ENCODE measurements at regions not wholly inside any gene's neighbourhood (a gene's known extent, or its start where the extent isn't known, plus 50 kb on each side); places are given as distances from the start of the nearest gene placed in this dataset.

GRCh38 chr22:46062232-46062615 lies 85.3 kb upstream of the WNT7B start:
- Histone ChIP-seq H3K9me3 (ENCODE audit: low read length) (no peaks in the 10 kb centered on the region), H3K4me3 (ENCODE audit: low read depth, low read length, poor library complexity, severe bottlenecking) (no peak overlapping the region), H3K79me2 (ENCODE audit: insufficient read depth, low read depth, low read length) (no peaks in the 10 kb centered on the region), H3K36me3 (ENCODE audit: insufficient read depth, low read length) (no peaks in the 10 kb centered on the region), H3K27ac (ENCODE audit: low read depth, low read length, poor library complexity, severe bottlenecking) (no peak overlapping the region), H4K20me1 (ENCODE audit: insufficient read depth, low read length) (no peaks in the 10 kb centered on the region), H3K4me2 (ENCODE audit: low read length) (no peak overlapping the region), H3K9me2 (ENCODE audit: insufficient read depth, low read length) (no peaks in the 10 kb centered on the region), H2AFZ (ENCODE audit: low read length) (no peak overlapping the region), H3K4me1 (ENCODE audit: insufficient read depth, low read length, poor library complexity, severe bottlenecking) (peaks cover 24% of the 10 kb centered on the region)
- POLR2A ChIA-PET, result no interaction called here
- TF ChIP-seq EZH2phosphoT487 (IDR thresholded peaks at IDR 0.05; ENCODE audit: borderline replicate concordance, low read depth, low read length), result no peak
- intact Hi-C loops (cut with micrococcal nuclease; ENCODE audit: unreplicated experiment), result no loop called here
- CTCF ChIA-PET (ENCODE audit: unreplicated experiment), result no interaction called here
- no TSS peak for BruUV-seq (replicated peaks)
- DNase-seq (ENCODE audit: low spot score), result no peak

GRCh38 chr22:46062971-46063631 lies 86.1 kb upstream of the WNT7B start:
- Histone ChIP-seq H2AFZ (ENCODE audit: low read length) (no peak overlapping the region), H3K36me3 (ENCODE audit: insufficient read depth, low read length) (no peaks in the 10 kb centered on the region), H3K4me3 (ENCODE audit: low read depth, low read length, poor library complexity, severe bottlenecking) (no peak overlapping the region), H3K4me1 (ENCODE audit: insufficient read depth, low read length, poor library complexity, severe bottlenecking) (peaks cover 25% of the 10 kb centered on the region), H3K79me2 (ENCODE audit: insufficient read depth, low read depth, low read length) (no peaks in the 10 kb centered on the region), H4K20me1 (ENCODE audit: insufficient read depth, low read length) (no peaks in the 10 kb centered on the region), H3K9me3 (ENCODE audit: low read length) (no peaks in the 10 kb centered on the region), H3K9me2 (ENCODE audit: insufficient read depth, low read length) (no peaks in the 10 kb centered on the region), H3K4me2 (ENCODE audit: low read length) (no peak overlapping the region), H3K27ac (ENCODE audit: low read depth, low read length, poor library complexity, severe bottlenecking) (no peak overlapping the region)
- DNase-seq (ENCODE audit: low spot score), result no peak
- no TSS peak for BruUV-seq (replicated peaks)
- POLR2A ChIA-PET, result interaction anchor here (0.6 kb wide), 1 partner anchor 826 kb away, joined by 4 read pairs; no protein-coding TSS in a partner anchor
- CTCF ChIA-PET (ENCODE audit: unreplicated experiment), result no interaction called here
- intact Hi-C loops (cut with micrococcal nuclease; ENCODE audit: unreplicated experiment), result no loop called here
- TF ChIP-seq EZH2phosphoT487 (IDR thresholded peaks at IDR 0.05; ENCODE audit: borderline replicate concordance, low read depth, low read length) (no peak), CTCF (conservative IDR thresholded peaks at IDR 0.05; ENCODE audit: low read length) (no peak)

- Histone ChIP-seq H3K9me2 (ENCODE audit: insufficient read depth, low read length) (no peaks in the 10 kb centered on the region), H3K27ac (ENCODE audit: low read depth, low read length, poor library complexity, severe bottlenecking) (no peak overlapping the region), H3K4me1 (ENCODE audit: insufficient read depth, low read length, poor library complexity, severe bottlenecking) (peaks cover 26% of the 10 kb centered on the region), H2AFZ (ENCODE audit: low read length) (no peak overlapping the region), H3K36me3 (ENCODE audit: insufficient read depth, low read length) (no peaks in the 10 kb centered on the region), H4K20me1 (ENCODE audit: insufficient read depth, low read length) (no peaks in the 10 kb centered on the region), H3K4me2 (ENCODE audit: low read length) (no peak overlapping the region), H3K9me3 (ENCODE audit: low read length) (no peaks in the 10 kb centered on the region), H3K4me3 (ENCODE audit: low read depth, low read length, poor library complexity, severe bottlenecking) (no peak overlapping the region), H3K79me2 (ENCODE audit: insufficient read depth, low read depth, low read length) (no peaks in the 10 kb centered on the region)
- intact Hi-C loops (cut with micrococcal nuclease; ENCODE audit: unreplicated experiment), result no loop called here
- POLR2A ChIA-PET, result interaction anchor here (0.6 kb wide), 1 partner anchor 826 kb away, joined by 4 read pairs; no protein-coding TSS in a partner anchor
- no TSS peak for BruUV-seq (replicated peaks)
- CTCF ChIA-PET (ENCODE audit: unreplicated experiment), result no interaction called here
- DNase-seq (ENCODE audit: low spot score), result no peak
- TF ChIP-seq CTCF (conservative IDR thresholded peaks at IDR 0.05; ENCODE audit: low read length), result no peak
- no peak for TF ChIP-seq EZH2phosphoT487 (IDR thresholded peaks at IDR 0.05; ENCODE audit: borderline replicate concordance, low read depth, low read length)
Observed at GRCh38 chr22:46063846-46064227, 86.5 kb upstream of the PPARA start.

All from OCI-LY7 (cell line).